ENCODE measurements at regions not wholly inside any gene's neighbourhood (a gene's known extent, or its start where the extent isn't known, plus 50 kb on each side); places are given as distances from the start of the nearest gene placed in this dataset.
"Not testable (repeated sequence)": the region's sequence is repeated elsewhere in the genome, so short reads cannot be mapped to it uniquely, and the experiment has no call there.

- not testable (repeated sequence) for DNase-seq
Measured at GRCh38 chr11:67759321-67759720, 84.9 kb upstream of the ALDH3B2 start.

- not testable (repeated sequence) for DNase-seq
Measured at GRCh38 chr11:67758467-67758866, 84.0 kb upstream of the ALDH3B2 start.

- DNase-seq, result not testable (repeated sequence)
Measured at GRCh38 chr11:67758009-67758408, 83.6 kb upstream of the ALDH3B2 start.

- not testable (repeated sequence) for DNase-seq
Measured at GRCh38 chr11:67753820-67754219, 79.4 kb upstream of the ALDH3B2 start.

- no peak for DNase-seq
Measured at GRCh38 chr11:67745181-67745726, 70.8 kb upstream of the ALDH3B2 start.

DNA sequence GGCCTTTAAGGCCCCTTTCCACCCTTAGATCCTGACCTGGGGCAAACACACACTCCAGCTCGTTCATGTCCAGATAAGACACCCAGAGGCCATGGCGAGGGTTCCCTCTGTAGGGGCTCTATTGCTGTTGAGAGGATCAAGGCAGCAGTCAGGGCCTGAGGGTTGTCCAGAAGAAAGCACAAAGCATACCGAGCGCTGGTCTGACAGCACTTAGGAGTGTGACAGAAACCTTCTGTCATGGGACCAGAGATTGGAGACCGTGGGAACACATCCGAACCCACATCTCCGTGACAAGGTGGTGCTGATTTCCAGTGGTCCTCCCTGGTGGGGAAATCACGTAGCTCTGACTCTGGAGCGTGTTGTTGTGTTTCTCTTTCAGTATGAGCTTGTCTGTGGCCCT, 69.8 kb upstream of the ALDH3B2 start:
- DNase-seq, result not testable (repeated sequence)

DNA sequence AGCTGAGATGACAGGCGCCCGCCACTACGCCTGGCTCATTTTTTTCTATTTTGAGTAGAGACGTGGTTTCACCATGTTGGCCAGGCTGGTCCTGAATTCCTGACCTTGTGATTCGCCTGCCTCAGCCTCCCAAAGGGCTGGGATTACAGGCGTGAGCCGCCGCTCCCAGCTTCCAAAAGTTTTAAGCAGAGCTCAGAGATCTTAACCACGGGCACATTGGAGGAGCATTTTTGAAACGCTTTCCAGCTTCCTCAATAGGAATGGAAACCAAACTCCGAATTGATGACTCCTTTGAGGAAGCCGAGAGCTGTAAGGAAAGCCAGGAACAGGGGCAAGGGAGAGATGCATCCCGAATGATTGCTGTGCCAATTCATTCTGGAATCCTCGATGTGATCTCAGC, 63.8 kb upstream of the ALDH3B2 start:
- DNase-seq, result not testable (repeated sequence)

DNA sequence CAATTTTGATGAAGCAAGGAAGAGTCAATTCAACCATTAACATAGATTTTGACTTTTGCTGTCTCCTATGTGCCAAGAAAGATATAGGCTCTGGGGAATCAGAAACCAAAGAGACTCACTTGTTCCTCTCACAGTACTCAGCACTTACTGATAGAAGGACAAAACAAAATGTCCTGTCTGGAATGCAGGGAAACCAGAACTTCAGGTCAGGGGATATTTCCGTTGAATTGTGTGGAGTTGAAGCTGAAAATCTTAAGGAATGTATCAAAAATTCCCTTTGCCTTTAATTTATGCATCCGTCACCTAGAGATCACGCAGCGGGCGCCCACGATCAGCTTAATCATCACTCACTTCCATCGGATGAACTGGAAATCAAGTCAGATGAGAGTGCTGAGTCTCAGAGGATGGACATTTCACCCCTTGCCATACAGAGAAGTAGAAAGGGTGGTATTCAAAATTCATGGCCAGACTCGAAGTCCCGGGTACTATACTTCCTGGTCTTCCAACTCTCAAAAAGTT, 63.2 kb upstream of the ALDH3B2 start:
- not testable (repeated sequence) for DNase-seq

GRCh38 chr11:67732045-67732787, 57.8 kb upstream of the ALDH3B2 start:
- peak; percentile 68 for DNase-seq

DNA sequence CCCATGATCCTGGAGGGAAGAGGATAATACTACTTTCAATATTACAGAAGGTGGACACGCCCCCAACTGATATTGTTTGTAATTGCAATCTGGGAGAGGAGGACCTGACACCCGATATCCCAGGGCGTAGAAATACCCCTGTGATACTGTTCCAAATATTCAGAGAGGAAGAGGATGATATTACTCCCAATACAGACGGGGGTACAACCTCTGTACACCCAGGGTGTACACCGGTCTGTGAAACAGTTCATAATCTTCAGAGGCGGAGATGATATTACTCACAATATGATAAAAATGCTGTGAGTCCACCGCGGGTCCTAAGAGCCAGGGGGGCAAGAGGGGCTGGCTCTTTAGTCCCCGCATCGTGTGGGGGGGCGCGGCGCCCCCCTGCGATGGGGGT, 57.2 kb upstream of the ALDH3B2 start:
- DNase-seq, result no peak

- DNase-seq, result not testable (repeated sequence)
Measured at GRCh38 chr11:67728163-67728571, 53.7 kb upstream of the ALDH3B2 start.

DNA sequence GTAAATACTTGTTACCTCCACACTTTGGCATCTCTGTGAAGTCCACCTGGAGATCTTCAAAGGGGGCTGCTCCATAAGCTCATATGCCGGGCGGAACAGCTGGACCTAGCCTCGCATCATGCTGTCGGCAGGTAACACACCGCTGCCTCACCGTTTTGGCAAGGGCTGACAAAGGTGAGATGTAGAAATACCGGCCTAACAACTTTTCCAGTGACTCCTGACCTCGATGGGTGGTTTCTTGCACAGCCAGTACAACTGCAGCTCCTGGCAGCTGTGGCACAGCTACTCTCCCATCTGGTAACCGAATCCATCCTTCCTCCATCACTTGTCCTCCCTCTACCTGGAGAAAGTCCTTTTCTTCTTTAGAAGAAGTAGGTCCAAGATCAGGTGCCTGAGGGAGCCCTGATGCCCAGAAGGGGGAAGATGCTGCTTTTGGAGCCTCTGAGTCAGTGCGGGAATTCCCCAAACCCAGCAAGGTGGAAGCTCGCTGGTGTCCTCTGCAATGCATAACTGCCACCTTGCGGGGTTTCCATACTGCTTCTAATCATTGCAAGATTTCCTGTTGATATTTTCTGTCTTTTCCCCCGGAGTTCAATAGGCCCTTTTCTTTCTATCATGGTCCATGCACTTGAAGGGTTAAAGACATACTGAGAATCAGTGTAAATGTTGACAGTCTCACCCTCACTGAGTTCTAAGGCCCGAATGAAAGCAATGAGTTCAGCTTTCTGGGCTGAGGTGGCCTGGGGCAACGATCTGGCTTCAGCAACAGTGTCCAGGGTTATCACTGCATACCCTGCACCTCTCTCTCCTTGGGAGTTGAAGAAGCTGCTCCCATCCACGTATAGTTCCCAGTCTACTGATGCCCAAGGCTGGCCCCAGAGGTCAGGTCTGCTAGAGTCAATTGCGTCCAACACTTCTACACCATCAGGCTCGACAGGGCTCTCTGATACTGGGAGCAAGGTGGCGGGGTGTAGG, 52.9 kb upstream of the ALDH3B2 start:
- not testable (repeated sequence) for DNase-seq
